Dendritic cell treated with granulocyte-macrophage colony-stimulating factor and Interleukin-4, amounts not matched to agents 40 ng/mL and 50 ng/mL, for 4 days (primary cell): ENCODE measurements at regions not wholly inside any gene's neighbourhood (a gene's known extent, or its start where the extent isn't known, plus 50 kb on each side); places are given as distances from the start of the nearest gene placed in this dataset.

ENCODE experiments used
- H3K27ac Mint-ChIP-seq: one replicate; pipeline ENCODE4 v1.8.0; 2022; ENCODE audit warnings: mild to moderate bottlenecking, mixed read lengths
- H3K27me3 Mint-ChIP-seq: one replicate; pipeline ENCODE4 v1.8.0; 2022; ENCODE audit warnings: mild to moderate bottlenecking, mixed read lengths
- H3K36me3 Mint-ChIP-seq: one replicate; pipeline ENCODE4 v1.8.0; 2022; ENCODE audit warnings: low read depth, mixed read lengths
- H3K4me1 Mint-ChIP-seq: one replicate; pipeline ENCODE4 v1.8.0; 2022; ENCODE audit warnings: low read depth, mixed read lengths
- H3K4me3 Mint-ChIP-seq: one replicate; pipeline ENCODE4 v1.8.0; 2022; ENCODE audit warnings: mild to moderate bottlenecking, moderate library complexity, mixed read lengths
- H3K9me3 Mint-ChIP-seq: one replicate; pipeline ENCODE4 v1.8.0; 2022; ENCODE audit warnings: mixed read lengths
- intact Hi-C: fragments of 100-400 bp; cut with micrococcal nuclease; formaldehyde crosslinking; loops from one replicate; pipeline ENCODE4 v1.15.0; 2022

DNA sequence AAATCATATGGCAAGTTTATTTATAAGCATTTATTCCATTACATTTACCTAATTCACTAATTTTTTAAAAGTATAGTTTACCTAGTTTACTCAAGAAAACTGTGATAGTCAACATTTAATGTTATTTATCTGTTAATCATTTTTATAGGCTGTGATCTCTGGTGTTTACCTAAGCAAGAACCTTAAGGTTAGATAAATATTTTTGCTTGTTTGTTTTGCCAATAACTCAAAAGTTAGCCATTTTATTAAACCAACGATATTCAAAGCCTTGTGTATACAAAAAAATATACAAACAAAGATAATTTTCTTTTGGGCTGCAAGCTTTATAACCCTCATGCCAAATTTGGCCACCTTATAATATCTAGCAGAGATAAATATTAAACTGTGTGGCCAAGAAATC, 157.3 kb downstream of the SLCO1B3 start:
- intact Hi-C loops: no loop called here
- no peaks in the 10 kb centered on the region for H3K27me3 Mint-ChIP-seq
- H3K4me1 Mint-ChIP-seq: no peaks in the 10 kb centered on the region
- no peak overlapping the region for H3K27ac Mint-ChIP-seq
- no peak overlapping the region for H3K4me3 Mint-ChIP-seq
- peaks cover 9% of the 10 kb centered on the region for H3K9me3 Mint-ChIP-seq
- no peaks in the 10 kb centered on the region for H3K36me3 Mint-ChIP-seq

DNA sequence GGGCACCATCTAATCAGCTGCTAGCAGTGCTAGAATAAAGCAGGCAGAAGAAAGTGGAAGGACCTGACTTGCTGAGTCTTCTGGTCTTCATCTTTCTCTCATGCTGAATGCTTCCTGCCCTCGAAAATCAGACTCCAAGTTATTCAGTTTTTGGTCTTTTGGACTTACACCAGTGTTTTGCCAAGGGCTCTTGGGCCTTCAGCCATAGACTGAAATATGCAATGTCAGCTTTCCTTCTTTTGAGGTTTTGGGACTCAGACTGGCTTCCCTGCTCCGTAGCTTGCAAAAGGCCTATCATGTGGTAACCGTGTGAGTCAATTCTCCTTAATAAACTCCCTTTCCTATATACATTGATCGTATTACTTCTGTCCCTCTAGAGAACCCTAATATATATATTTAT, 159.3 kb downstream of the SLCO1B3 start:
- peaks cover 9% of the 10 kb centered on the region for H3K9me3 Mint-ChIP-seq
- no peaks in the 10 kb centered on the region for H3K4me1 Mint-ChIP-seq

DNA sequence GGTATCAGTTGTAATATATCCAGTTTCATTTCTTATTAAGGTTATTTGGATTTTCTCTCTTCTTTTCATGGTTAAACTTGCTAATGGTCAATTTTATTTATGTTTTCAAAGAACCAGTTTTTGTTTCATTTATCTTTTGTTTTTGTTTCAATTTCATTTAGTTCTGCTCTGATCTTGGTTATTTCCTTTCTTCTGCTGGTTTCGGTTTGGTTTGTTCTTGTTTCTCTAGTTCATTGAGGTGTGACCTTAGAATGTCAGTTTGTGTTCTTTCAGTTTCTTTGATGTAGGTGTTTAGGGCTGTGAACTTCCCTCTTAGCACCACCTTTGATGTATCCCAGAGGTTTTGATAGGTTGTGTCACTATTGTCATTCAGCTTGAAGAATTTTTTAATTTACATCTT, 145.6 kb upstream of the SLCO1B1 start:
- H3K4me3 Mint-ChIP-seq: no peak overlapping the region
- intact Hi-C loops: no loop called here
- no peaks in the 10 kb centered on the region for H3K27me3 Mint-ChIP-seq
- peaks cover 59% of the 10 kb centered on the region for H3K9me3 Mint-ChIP-seq
- H3K27ac Mint-ChIP-seq: no peak overlapping the region
- H3K36me3 Mint-ChIP-seq: no peaks in the 10 kb centered on the region
- H3K4me1 Mint-ChIP-seq: no peaks in the 10 kb centered on the region

More for the DNA sequence above, 159.3 kb downstream of the SLCO1B3 start:
- H3K4me3 Mint-ChIP-seq: no peak overlapping the region
- no peak overlapping the region for H3K27ac Mint-ChIP-seq
- intact Hi-C loops: no loop called here
- no peaks in the 10 kb centered on the region for H3K36me3 Mint-ChIP-seq
- H3K27me3 Mint-ChIP-seq: no peaks in the 10 kb centered on the region

DNA sequence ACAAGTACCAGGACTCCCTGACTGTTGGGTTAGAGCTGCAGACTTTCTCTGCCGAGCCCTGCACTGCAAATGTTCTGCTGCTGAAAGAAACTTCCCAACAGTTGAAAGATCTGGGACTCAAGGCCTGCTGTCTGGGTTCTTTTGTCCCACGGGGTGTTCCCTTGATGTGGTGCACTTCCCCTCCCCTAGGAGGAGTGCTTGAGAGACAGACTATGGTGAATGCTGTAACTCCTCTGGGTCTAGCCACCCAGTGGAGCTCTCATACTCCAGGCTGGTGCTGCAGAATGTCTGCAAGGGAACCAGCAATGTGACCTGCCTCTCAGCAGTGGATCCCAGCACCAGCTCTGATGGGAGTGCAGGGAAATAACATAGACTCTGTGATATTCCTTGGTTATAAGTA, 129.2 kb upstream of the SLCO1B1 start:
- H3K27me3 Mint-ChIP-seq: no peaks in the 10 kb centered on the region
- peaks cover 75% of the 10 kb centered on the region for H3K9me3 Mint-ChIP-seq
- no peak overlapping the region for H3K4me3 Mint-ChIP-seq
- H3K36me3 Mint-ChIP-seq: no peaks in the 10 kb centered on the region
- intact Hi-C loops: no loop called here
- H3K27ac Mint-ChIP-seq: no peak overlapping the region
- H3K4me1 Mint-ChIP-seq: no peaks in the 10 kb centered on the region

DNA sequence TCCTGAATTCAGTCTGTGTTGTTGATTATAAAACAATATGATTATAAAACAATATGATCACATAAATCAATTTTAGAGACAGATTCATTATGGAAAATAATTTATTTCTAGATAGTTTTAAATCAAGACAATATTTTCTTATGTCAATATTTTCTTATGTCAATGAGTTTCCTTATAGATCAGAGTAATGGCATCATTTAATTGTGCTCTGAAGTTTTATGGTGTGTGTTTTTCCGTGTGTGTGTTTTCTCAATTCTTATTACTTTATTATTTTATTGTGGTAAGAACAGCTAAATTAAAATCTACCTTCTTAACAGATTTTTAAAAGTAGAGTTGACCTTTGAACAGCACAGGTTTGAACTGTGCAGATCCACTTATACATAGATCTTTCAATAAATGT, 105.3 kb upstream of the SLCO1B1 start:
- H3K9me3 Mint-ChIP-seq: peaks cover 31% of the 10 kb centered on the region
- H3K4me1 Mint-ChIP-seq: no peaks in the 10 kb centered on the region
- no peaks in the 10 kb centered on the region for H3K27me3 Mint-ChIP-seq
- intact Hi-C loops: no loop called here
- H3K4me3 Mint-ChIP-seq: no peak overlapping the region
- no peak overlapping the region for H3K27ac Mint-ChIP-seq
- no peaks in the 10 kb centered on the region for H3K36me3 Mint-ChIP-seq

DNA sequence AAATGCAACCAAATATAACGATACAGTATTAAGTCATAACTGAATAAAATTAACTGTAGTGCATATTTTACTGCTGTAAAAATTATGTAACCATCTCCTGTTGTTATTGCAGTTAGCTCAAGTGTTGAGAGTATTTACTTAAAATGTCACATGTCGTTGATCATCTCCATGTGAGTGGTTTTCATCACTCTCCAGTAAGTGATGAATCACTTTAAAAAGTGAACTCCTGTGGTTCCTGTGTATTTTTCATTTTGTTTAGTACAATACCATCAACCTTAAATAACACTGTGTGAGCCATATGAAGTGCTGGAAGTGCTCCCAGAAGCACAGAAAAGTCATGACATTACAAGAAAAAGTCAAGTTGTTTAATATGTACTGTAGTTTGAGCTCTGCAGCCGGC, 104.7 kb upstream of the SLCO1B1 start:
- H3K36me3 Mint-ChIP-seq: no peaks in the 10 kb centered on the region
- no peak overlapping the region for H3K4me3 Mint-ChIP-seq
- no peaks in the 10 kb centered on the region for H3K4me1 Mint-ChIP-seq
- no peaks in the 10 kb centered on the region for H3K27me3 Mint-ChIP-seq
- H3K27ac Mint-ChIP-seq: no peak overlapping the region
- intact Hi-C loops: no loop called here
- H3K9me3 Mint-ChIP-seq: peaks cover 28% of the 10 kb centered on the region

DNA sequence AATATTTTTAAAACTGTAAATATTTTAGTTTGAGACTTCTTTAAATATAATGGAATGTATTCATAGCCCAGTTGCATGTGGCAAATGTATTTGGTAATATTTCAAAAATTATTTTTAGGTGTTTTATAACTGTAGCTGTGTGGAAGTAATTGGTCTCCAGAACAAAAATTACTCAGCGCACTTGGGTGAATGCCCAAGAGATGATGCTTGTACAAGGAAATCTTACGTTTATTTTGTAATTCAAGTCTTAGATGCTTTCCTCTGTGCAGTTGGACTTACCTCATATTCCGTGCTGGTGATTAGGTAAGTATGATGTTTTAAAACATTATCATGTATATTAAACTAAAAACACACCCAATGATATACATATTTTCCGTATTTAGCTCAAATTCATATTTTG, 76.7 kb upstream of the SLCO1B1 start:
- H3K27me3 Mint-ChIP-seq: no peaks in the 10 kb centered on the region
- no peak overlapping the region for H3K27ac Mint-ChIP-seq
- peaks cover 9% of the 10 kb centered on the region for H3K9me3 Mint-ChIP-seq
- no peaks in the 10 kb centered on the region for H3K4me1 Mint-ChIP-seq
- no peak overlapping the region for H3K4me3 Mint-ChIP-seq
- H3K36me3 Mint-ChIP-seq: no peaks in the 10 kb centered on the region
- intact Hi-C loops: no loop called here

DNA sequence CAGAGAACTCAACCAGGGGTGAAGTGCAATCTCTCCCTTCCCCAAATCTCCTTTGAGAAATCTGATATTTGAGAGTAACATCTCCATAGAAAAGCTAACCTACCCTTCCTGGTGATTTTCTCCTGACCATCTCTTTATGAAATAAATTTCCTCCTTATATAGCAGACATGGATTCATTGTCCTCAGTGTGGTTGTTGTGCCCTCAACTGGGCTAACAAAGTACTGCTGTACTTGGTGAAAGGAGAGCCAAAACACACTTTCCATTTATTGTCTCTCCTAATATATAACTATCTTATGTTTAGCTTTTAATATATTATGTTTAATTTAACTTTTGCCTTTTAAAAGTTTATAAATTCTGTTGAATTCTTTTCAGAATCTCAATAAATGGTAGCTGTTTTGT, 65.1 kb upstream of the SLCO1B1 start:
- peaks cover 28% of the 10 kb centered on the region for H3K9me3 Mint-ChIP-seq
- H3K36me3 Mint-ChIP-seq: no peaks in the 10 kb centered on the region
- H3K4me1 Mint-ChIP-seq: no peaks in the 10 kb centered on the region
- intact Hi-C loops: no loop called here
- no peak overlapping the region for H3K4me3 Mint-ChIP-seq
- H3K27me3 Mint-ChIP-seq: no peaks in the 10 kb centered on the region
- H3K27ac Mint-ChIP-seq: no peak overlapping the region

DNA sequence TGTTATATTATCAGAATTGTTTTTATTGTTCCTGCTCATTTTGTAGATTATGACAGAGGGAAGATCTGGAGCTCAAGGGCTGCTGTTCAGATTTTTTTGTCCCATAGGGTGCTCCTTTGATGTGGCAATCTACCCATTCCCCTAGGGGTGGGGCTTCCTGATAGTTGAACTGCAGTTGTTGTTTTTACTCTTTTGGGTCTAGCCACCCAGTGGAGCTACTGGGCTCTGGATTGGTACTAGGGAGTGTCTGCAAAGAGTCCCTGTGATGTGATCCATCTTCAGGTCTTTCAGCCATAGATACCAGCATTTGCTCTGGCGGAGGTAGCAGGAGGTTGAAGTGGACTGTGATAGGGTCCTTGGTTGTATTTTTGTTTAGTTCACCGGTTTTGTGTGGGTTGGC, 57.9 kb upstream of the SLCO1B1 start:
- Mint-ChIP-seq H3K27ac (no peak overlapping the region), H3K4me1 (no peaks in the 10 kb centered on the region), H3K4me3 (no peak overlapping the region), H3K36me3 (no peaks in the 10 kb centered on the region), H3K27me3 (no peaks in the 10 kb centered on the region), H3K9me3 (peaks cover 59% of the 10 kb centered on the region)
- intact Hi-C loops: no loop called here

DNA sequence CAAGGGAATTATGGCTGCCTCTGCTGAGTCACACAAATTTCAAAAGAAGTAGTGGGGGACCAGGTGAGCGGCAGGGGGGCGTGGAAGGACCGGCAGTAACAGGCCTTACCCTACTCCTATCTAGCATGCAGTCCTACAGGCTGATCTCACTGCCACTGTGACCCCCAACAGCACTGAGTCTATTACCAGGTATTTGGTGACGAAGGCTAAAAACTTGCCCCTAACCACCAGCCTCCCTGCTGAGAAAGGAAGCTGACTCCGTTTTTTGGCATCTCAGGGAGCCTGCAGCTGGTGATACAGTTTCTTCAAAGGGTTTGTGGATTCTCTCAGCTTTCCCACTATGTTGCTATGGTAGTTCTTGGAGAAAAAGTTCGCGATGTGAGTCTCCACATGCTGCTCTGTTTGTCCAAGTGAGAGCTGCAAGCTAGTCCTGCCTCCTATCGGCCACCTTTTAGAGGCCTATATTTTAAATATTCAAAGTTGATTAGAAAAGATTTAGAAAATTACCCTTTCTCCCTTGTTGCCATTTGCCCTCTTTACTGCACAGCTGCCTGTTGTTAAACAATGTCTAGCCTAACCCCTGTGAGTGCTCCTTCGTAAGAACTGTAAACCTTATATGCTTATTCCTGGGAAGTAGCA, 57.1 kb upstream of the SLCO1B1 start:
- no peaks in the 10 kb centered on the region for H3K4me1 Mint-ChIP-seq
- no peaks in the 10 kb centered on the region for H3K27me3 Mint-ChIP-seq
- H3K36me3 Mint-ChIP-seq: no peaks in the 10 kb centered on the region
- peaks cover 67% of the 10 kb centered on the region for H3K9me3 Mint-ChIP-seq
- H3K4me3 Mint-ChIP-seq: no peak overlapping the region
- H3K27ac Mint-ChIP-seq: no peak overlapping the region
- intact Hi-C loops: no loop called here
